PC-3 (cell line): ENCODE measurements at regions not wholly inside any gene's neighbourhood (a gene's known extent, or its start where the extent isn't known, plus 50 kb on each side); places are given as distances from the start of the nearest gene placed in this dataset.

Source experiments
- EZH2 ChIP-seq: fragments of 300-600 bp; sonication (generic); IDR thresholded peaks from one replicate; pipeline ENCODE4 v1.6.1; 2017; ENCODE audit warnings: antibody characterized with exemption, mild to moderate bottlenecking, low read length; ENCODE audit not compliant: unreplicated experiment
- EZH2phosphoT487 ChIP-seq: fragments of 300-600 bp; sonication (generic); IDR thresholded peaks from 2 replicates; pipeline ENCODE4 v1.6.1; 2018; ENCODE audit warnings: mild to moderate bottlenecking, antibody characterized with exemption, low read length, borderline replicate concordance
- TF ChIP-seq, protein P1 (sequence below): fragments of 300-600 bp; sonication (generic); conservative IDR thresholded peaks from 2 replicates; pipeline ENCODE4 v1.5.1; 2017; ENCODE audit warnings: antibody characterized with exemption, low read depth, mild to moderate bottlenecking, low read length

DNA sequence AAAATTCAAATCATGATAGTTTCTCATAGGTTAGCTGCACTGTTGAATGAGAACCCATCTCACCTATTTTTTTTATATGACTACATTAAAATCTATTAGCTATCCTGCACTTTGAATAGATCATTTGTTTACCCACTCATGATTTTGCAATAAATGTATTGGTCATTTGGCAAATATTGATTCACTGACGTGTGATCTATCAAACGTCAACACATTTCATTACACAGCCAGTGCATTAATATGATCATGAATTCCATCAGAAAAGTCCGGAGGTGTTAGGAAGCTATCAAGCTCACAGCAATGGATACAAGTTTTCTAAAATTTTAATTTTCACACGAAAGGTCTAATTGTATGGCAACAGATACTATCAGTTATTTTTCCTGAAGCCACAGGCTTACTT is 128.2 kb upstream of the ID2 start:
- TF ChIP-seq, protein P1, sequence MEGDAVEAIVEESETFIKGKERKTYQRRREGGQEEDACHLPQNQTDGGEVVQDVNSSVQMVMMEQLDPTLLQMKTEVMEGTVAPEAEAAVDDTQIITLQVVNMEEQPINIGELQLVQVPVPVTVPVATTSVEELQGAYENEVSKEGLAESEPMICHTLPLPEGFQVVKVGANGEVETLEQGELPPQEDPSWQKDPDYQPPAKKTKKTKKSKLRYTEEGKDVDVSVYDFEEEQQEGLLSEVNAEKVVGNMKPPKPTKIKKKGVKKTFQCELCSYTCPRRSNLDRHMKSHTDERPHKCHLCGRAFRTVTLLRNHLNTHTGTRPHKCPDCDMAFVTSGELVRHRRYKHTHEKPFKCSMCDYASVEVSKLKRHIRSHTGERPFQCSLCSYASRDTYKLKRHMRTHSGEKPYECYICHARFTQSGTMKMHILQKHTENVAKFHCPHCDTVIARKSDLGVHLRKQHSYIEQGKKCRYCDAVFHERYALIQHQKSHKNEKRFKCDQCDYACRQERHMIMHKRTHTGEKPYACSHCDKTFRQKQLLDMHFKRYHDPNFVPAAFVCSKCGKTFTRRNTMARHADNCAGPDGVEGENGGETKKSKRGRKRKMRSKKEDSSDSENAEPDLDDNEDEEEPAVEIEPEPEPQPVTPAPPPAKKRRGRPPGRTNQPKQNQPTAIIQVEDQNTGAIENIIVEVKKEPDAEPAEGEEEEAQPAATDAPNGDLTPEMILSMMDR = no peak
- TF ChIP-seq EZH2 (no peak), EZH2phosphoT487 (no peak)
